Thyroid gland (tissue), 4 donors: ENCODE measurements at regions not wholly inside any gene's neighbourhood (a gene's known extent, or its start where the extent isn't known, plus 50 kb on each side); places are given as distances from the start of the nearest gene placed in this dataset.

Experiments used
- POLR2A ChIP-seq, 2 donors: fragments of 450-650 bp; IDR thresholded peaks; one replicate each; pipeline ENCODE4 v1.6.1; 2017; ENCODE audit warnings: antibody characterized with exemption in 2 of 2, mild to moderate bottlenecking in 2 of 2, moderate library complexity in 1 of 2
- TF ChIP-seq, protein P1 (sequence below), 6 experiments: fragments of 200-600 bp in 3 of 6; fragments of 450-650 bp in 3 of 6; sonication (generic) in 3 of 6; IDR thresholded peaks; one replicate each; pipeline ENCODE4 v1.5.1; 2016 to 2019; ENCODE audit warnings: antibody characterized with exemption in 6 of 6, mild to moderate bottlenecking in 2 of 6, inconsistent platforms in 1 of 6, moderate library complexity in 1 of 6

DNA sequence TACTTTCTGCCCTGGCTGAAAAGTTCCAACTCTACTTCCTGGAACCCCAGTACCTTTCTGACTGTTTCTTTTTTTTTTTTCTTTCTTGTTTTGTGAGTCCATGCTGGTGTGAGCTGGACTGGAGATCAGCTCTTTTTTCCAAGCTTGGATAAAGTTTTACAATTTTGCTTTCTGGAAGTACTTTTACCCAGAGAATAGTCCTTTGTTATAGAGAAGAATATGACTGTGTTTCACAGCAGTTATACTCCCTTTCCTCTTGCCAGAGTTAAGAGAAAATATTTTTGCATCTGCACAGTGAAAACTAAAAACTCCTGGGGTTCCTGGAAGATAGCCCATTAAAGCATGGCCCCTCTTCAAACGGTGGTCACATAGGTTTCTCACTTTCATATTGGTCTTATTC, 1100.6 kb downstream of the OTOL1 start:
- TF ChIP-seq, protein P1, sequence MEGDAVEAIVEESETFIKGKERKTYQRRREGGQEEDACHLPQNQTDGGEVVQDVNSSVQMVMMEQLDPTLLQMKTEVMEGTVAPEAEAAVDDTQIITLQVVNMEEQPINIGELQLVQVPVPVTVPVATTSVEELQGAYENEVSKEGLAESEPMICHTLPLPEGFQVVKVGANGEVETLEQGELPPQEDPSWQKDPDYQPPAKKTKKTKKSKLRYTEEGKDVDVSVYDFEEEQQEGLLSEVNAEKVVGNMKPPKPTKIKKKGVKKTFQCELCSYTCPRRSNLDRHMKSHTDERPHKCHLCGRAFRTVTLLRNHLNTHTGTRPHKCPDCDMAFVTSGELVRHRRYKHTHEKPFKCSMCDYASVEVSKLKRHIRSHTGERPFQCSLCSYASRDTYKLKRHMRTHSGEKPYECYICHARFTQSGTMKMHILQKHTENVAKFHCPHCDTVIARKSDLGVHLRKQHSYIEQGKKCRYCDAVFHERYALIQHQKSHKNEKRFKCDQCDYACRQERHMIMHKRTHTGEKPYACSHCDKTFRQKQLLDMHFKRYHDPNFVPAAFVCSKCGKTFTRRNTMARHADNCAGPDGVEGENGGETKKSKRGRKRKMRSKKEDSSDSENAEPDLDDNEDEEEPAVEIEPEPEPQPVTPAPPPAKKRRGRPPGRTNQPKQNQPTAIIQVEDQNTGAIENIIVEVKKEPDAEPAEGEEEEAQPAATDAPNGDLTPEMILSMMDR (IDR thresholded peaks at IDR 0.05), result no peak
- TF ChIP-seq POLR2A (IDR thresholded peaks at IDR 0.05), result no peak
